Stomach (tissue), 4 donors: ENCODE measurements at regions not wholly inside any gene's neighbourhood (a gene's known extent, or its start where the extent isn't known, plus 50 kb on each side); places are given as distances from the start of the nearest gene placed in this dataset.

ENCODE experiments used
- CTCF ChIP-seq, 7 experiments: fragments of 450-650 bp in 4 of 7; fragments of 200-600 bp in 3 of 7; sonication (generic) in 3 of 7; IDR thresholded peaks; one replicate each; pipeline ENCODE4 v1.5.1; 2016 to 2019; ENCODE audit warnings: antibody characterized with exemption in 7 of 7, control low read depth in 2 of 7, mild to moderate bottlenecking in 1 of 7
- POLR2A ChIP-seq, 4 donors: fragments of 450-650 bp; IDR thresholded peaks; one replicate each; pipeline ENCODE4 v1.6.1; 2016; ENCODE audit warnings: antibody characterized with exemption in 4 of 4, control low read depth in 2 of 4, mild to moderate bottlenecking in 1 of 4, moderate library complexity in 1 of 4
- POLR2AphosphoS5 ChIP-seq, 3 donors: sonication (generic); formaldehyde crosslinking; IDR thresholded peaks; one replicate each; pipeline ENCODE4 v1.6.1; 2016; ENCODE audit warnings: antibody characterized with exemption in 3 of 3

- TF ChIP-seq CTCF (IDR thresholded peaks at IDR 0.05): no peak
- TF ChIP-seq POLR2AphosphoS5 (IDR thresholded peaks at IDR 0.05): no peak
- no peak for TF ChIP-seq POLR2A (IDR thresholded peaks at IDR 0.05)
Observed at GRCh38 chr17:15133143-15133542, 132.0 kb downstream of the PMP22 start.
